ENCODE measurements at regions not wholly inside any gene's neighbourhood (a gene's known extent, or its start where the extent isn't known, plus 50 kb on each side); places are given as distances from the start of the nearest gene placed in this dataset.

DNA sequence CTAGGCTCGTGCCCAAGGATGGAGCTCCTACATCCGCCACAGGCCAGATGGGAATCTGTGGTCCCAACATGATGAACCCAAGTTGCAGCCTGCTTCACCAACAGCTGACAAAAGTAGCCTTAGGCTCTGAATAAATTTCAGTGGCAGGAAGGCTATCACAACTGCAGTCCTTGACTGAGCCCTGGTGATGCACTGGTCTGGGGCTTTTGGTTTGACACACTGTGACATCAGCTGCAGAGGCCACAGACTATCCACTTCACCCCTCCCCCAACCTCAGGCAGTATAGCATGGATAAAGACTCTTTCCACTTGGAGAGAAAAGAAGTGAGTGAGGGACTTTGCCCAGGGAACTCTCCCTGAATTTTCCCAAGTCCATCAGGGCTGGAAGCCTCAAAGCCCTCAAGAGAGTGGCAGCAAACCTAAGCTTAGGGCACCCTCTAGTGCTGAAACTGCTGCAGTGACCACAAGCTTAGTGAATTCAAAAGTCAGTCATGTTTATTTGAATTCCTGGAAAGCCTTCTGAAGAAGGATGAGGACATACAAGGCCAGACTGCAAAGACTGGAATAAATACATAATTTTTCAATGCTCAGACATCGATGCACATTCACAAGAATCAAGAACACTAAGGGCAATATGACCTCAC is 135.0 kb upstream of the TENT5D start:
- no peak overlapping the region for H3K4me3 Mint-ChIP-seq
- ATAC-seq (ENCODE audit: low read depth): no peak

GRCh38 chrX:80290834-80291233 is 129.4 kb upstream of the TENT5D start:
- no peaks in the 10 kb centered on the region for H3K79me2 ChIP-seq (ENCODE audit: control insufficient read depth, insufficient read depth, low read length)
- TF ChIP-seq CTCF (IDR thresholded peaks at IDR 0.05) (no peak), EZH2 (IDR thresholded peaks at IDR 0.05; ENCODE audit: borderline replicate concordance, insufficient read depth, low read depth, low read length, poor library complexity, severe bottlenecking) (no peak)
- H4K20me1 ChIP-seq (ENCODE audit: control insufficient read depth, insufficient read depth, low read length, poor library complexity, severe bottlenecking): no peaks in the 10 kb centered on the region
- no peaks in the 10 kb centered on the region for H3K4me1 ChIP-seq (ENCODE audit: control insufficient read depth in 2 of 2, insufficient read depth in 2 of 2, low read length in 2 of 2)
- DNase-seq (no peak), ATAC-seq (ENCODE audit: low read depth) (no peak)
- Mint-ChIP-seq H3K4me3 (no peak overlapping the region), H3K27ac (no peak overlapping the region), H3K4me1 (no peaks in the 10 kb centered on the region), H3K27me3 (no peaks in the 10 kb centered on the region), H3K9me3 (ENCODE audit: insufficient read depth) (no peaks in the 10 kb centered on the region)
- H2AFZ ChIP-seq (ENCODE audit: insufficient read depth, low read depth, low read length, poor library complexity, severe bottlenecking): no peak overlapping the region
- no peak overlapping the region for H3K27ac ChIP-seq (ENCODE audit: low read length in 2 of 2)
- ChIA-PET CTCF (no interaction called here), POLR2A (no interaction called here)
- H3K4me2 ChIP-seq (replicated peaks; ENCODE audit: low read depth, low read length, poor library complexity, severe bottlenecking): no peak overlapping the region
- intact Hi-C loops (cut with micrococcal nuclease): no loop called here
- H3K9me3 ChIP-seq (ENCODE audit: control extremely low read depth in 1 of 3, control insufficient read depth in 2 of 3, insufficient read depth in 1 of 3, low read length in 2 of 3): no peaks in the 10 kb centered on the region
- no peaks in the 10 kb centered on the region for H3K36me3 ChIP-seq (replicated peaks in 1 of 2; ENCODE audit: control extremely low read depth in 1 of 2, control insufficient read depth in 1 of 2, extremely low read depth in 1 of 2, insufficient read depth in 2 of 2, low read length in 1 of 2)
- H3K4me3 ChIP-seq (ENCODE audit: control extremely low read depth in 1 of 5, extremely low read depth in 1 of 5, insufficient read depth in 1 of 5, low read depth in 2 of 5, low read length in 4 of 5): no peak overlapping the region
- H3K9ac ChIP-seq (ENCODE audit: low read length): no peak overlapping the region
- no peaks in the 10 kb centered on the region for H3K27me3 ChIP-seq (replicated peaks in 1 of 4; ENCODE audit: control extremely low read depth in 1 of 4, control insufficient read depth in 3 of 4, insufficient read depth in 4 of 4, low read length in 3 of 4)

More for the DNA sequence above, 135.0 kb upstream of the TENT5D start:
- Histone ChIP-seq H3K9ac (ENCODE audit: low read length) (no peak overlapping the region), H3K9me3 (ENCODE audit: control extremely low read depth in 1 of 3, control insufficient read depth in 2 of 3, insufficient read depth in 1 of 3, low read length in 2 of 3) (no peaks in the 10 kb centered on the region), H4K20me1 (ENCODE audit: control insufficient read depth, insufficient read depth, low read length, poor library complexity, severe bottlenecking) (no peaks in the 10 kb centered on the region), H3K27ac (ENCODE audit: low read length in 2 of 2) (no peak overlapping the region), H3K4me3 (ENCODE audit: control extremely low read depth in 1 of 5, extremely low read depth in 1 of 5, insufficient read depth in 1 of 5, low read depth in 2 of 5, low read length in 4 of 5) (no peak overlapping the region), H2AFZ (ENCODE audit: insufficient read depth, low read depth, low read length, poor library complexity, severe bottlenecking) (no peak overlapping the region), H3K36me3 (replicated peaks in 1 of 2; ENCODE audit: control extremely low read depth in 1 of 2, control insufficient read depth in 1 of 2, extremely low read depth in 1 of 2, insufficient read depth in 2 of 2, low read length in 1 of 2) (no peaks in the 10 kb centered on the region), H3K27me3 (replicated peaks in 1 of 4; ENCODE audit: control extremely low read depth in 1 of 4, control insufficient read depth in 3 of 4, insufficient read depth in 4 of 4, low read length in 3 of 4) (no peaks in the 10 kb centered on the region), H3K4me2 (replicated peaks; ENCODE audit: low read depth, low read length, poor library complexity, severe bottlenecking) (no peak overlapping the region), H3K79me2 (ENCODE audit: control insufficient read depth, insufficient read depth, low read length) (no peaks in the 10 kb centered on the region), H3K4me1 (ENCODE audit: control insufficient read depth in 2 of 2, insufficient read depth in 2 of 2, low read length in 2 of 2) (no peaks in the 10 kb centered on the region)
- intact Hi-C loops (cut with micrococcal nuclease): no loop called here
- Mint-ChIP-seq H3K27me3 (no peaks in the 10 kb centered on the region), H3K27ac (no peak overlapping the region), H3K4me1 (no peaks in the 10 kb centered on the region), H3K9me3 (ENCODE audit: insufficient read depth) (no peaks in the 10 kb centered on the region)
- DNase-seq: no peak
- CTCF ChIA-PET: no interaction called here
- WGBS (ENCODE audit: insufficient coverage): no CpG with 5 or more reads among the region's 3 CpGs
- TF ChIP-seq CTCF (IDR thresholded peaks at IDR 0.05) (no peak), EZH2 (IDR thresholded peaks at IDR 0.05; ENCODE audit: borderline replicate concordance, insufficient read depth, low read depth, low read length, poor library complexity, severe bottlenecking) (no peak)
- POLR2A ChIA-PET: no interaction called here
